MM.1S (cell line): ENCODE measurements at regions not wholly inside any gene's neighbourhood (a gene's known extent, or its start where the extent isn't known, plus 50 kb on each side); places are given as distances from the start of the nearest gene placed in this dataset.
"Not testable (repeated sequence)": the region's sequence is repeated elsewhere in the genome, so short reads cannot be mapped to it uniquely, and the experiment has no call there.

Experiments used
- CTCF ChIP-seq: fragments of 300-600 bp; sonication (generic); IDR thresholded peaks from 2 replicates; pipeline ENCODE4 v1.5.1; 2016; ENCODE audit warnings: antibody characterized with exemption, low read length, mixed read lengths
- EZH2 ChIP-seq: fragments of 300-600 bp; sonication (generic); optimal IDR thresholded peaks from 2 replicates; pipeline ENCODE3; 2017; ENCODE audit warnings: low read depth, mild to moderate bottlenecking, antibody characterized with exemption, low read length, mixed read lengths

GRCh38 chr1:148426940-148427611 lies 56.0 kb downstream of the PPIAL4G start:
- TF ChIP-seq CTCF, EZH2: not testable (repeated sequence)
